MM.1S (cell line): ENCODE measurements at regions not wholly inside any gene's neighbourhood (a gene's known extent, or its start where the extent isn't known, plus 50 kb on each side); places are given as distances from the start of the nearest gene placed in this dataset.

ENCODE experiments used
- DNase-seq: peaks from one replicate; pipeline ENCODE4 v3.0.0-alpha.2; 2015
- H2AFZ ChIP-seq: fragments of 300-600 bp; sonication (generic); 2 replicates; pipeline ENCODE4 v1.6.0; 2016; ENCODE audit warnings: antibody characterized with exemption, low read length
- H3F3A ChIP-seq: fragments of 300-600 bp; sonication (generic); 2 replicates; pipeline ENCODE4 v1.6.1; 2016; ENCODE audit warnings: mild to moderate bottlenecking, antibody characterized with exemption, low read length, moderate library complexity, mixed read lengths; ENCODE audit not compliant: insufficient read depth
- H3K27ac ChIP-seq: fragments of 300-600 bp; sonication (generic); 2 replicates; pipeline ENCODE4 v1.5.1; 2016; ENCODE audit warnings: mild to moderate bottlenecking, low read length
- H3K27me3 ChIP-seq: fragments of 300-600 bp; sonication (generic); replicated peaks from 2 replicates; pipeline ENCODE4 v1.6.0; 2016; ENCODE audit warnings: low read length; ENCODE audit not compliant: insufficient read depth
- H3K36me3 ChIP-seq: fragments of 300-600 bp; sonication (generic); replicated peaks from 2 replicates; pipeline ENCODE4 v1.6.1; 2016; ENCODE audit warnings: mild to moderate bottlenecking, low read length, mixed read lengths; ENCODE audit not compliant: insufficient read depth
- H3K4me1 ChIP-seq: fragments of 300-600 bp; sonication (generic); 2 replicates; pipeline ENCODE4 v1.6.1; 2016; ENCODE audit warnings: low read length, mixed read lengths
- H3K4me2 ChIP-seq: fragments of 300-600 bp; sonication (generic); 2 replicates; pipeline ENCODE4 v1.6.0; 2016; ENCODE audit warnings: low read depth, low read length
- H3K4me3 ChIP-seq: fragments of 300-600 bp; sonication (generic); 2 replicates; pipeline ENCODE4 v1.5.1; 2016; ENCODE audit warnings: low read length, mixed read lengths
- H3K79me2 ChIP-seq: fragments of 300-600 bp; sonication (generic); 2 replicates; pipeline ENCODE4 v1.6.1; 2016; ENCODE audit warnings: mixed run types, low read length, mixed read lengths
- H3K9ac ChIP-seq: fragments of 300-600 bp; sonication (generic); 2 replicates; pipeline ENCODE4 v1.6.1; 2016; ENCODE audit warnings: low read length, mixed read lengths
- H3K9me2 ChIP-seq: fragments of 300-600 bp; sonication (generic); replicated peaks from 2 replicates; pipeline ENCODE4 v1.6.1; 2016; ENCODE audit warnings: mild to moderate bottlenecking, low read length, mixed read lengths; ENCODE audit not compliant: insufficient read depth
- H3K9me3 ChIP-seq: fragments of 300-600 bp; sonication (generic); replicated peaks from 2 replicates; pipeline ENCODE4 v1.6.1; 2016; ENCODE audit warnings: mild to moderate bottlenecking, low read length, mixed read lengths; ENCODE audit not compliant: insufficient read depth
- H4K20me1 ChIP-seq: fragments of 300-600 bp; sonication (generic); 2 replicates; pipeline ENCODE4 v1.6.1; 2016; ENCODE audit warnings: mild to moderate bottlenecking, low read length, moderate library complexity, mixed read lengths; ENCODE audit not compliant: insufficient read depth
- CTCF ChIP-seq: fragments of 300-600 bp; sonication (generic); IDR thresholded peaks from 2 replicates; pipeline ENCODE4 v1.5.1; 2016; ENCODE audit warnings: antibody characterized with exemption, low read length, mixed read lengths
- EZH2 ChIP-seq: fragments of 300-600 bp; sonication (generic); optimal IDR thresholded peaks from 2 replicates; pipeline ENCODE3; 2017; ENCODE audit warnings: low read depth, mild to moderate bottlenecking, antibody characterized with exemption, low read length, mixed read lengths
- EZH2phosphoT487 ChIP-seq: fragments of 300-600 bp; sonication (generic); IDR thresholded peaks from 2 replicates; pipeline ENCODE4 v1.6.1; 2018; ENCODE audit warnings: antibody characterized with exemption, low read length

- Histone ChIP-seq H4K20me1 (no peaks in the 10 kb centered on the region), H3K79me2 (no peaks in the 10 kb centered on the region), H3K9me3 (no peaks in the 10 kb centered on the region), H3K4me1 (no peaks in the 10 kb centered on the region), H2AFZ (no peak overlapping the region), H3K27ac (no peak overlapping the region), H3K9ac (no peak overlapping the region), H3F3A (no peaks in the 10 kb centered on the region), H3K4me3 (no peak overlapping the region), H3K27me3 (no peaks in the 10 kb centered on the region), H3K9me2 (no peaks in the 10 kb centered on the region), H3K4me2 (no peak overlapping the region), H3K36me3 (no peaks in the 10 kb centered on the region)
- TF ChIP-seq EZH2 (no peak), CTCF (no peak), EZH2phosphoT487 (no peak)
- DNase-seq: no peak
These were observed 444.9 kb downstream of the PCDH20 start for GRCh38 chr13:60970736-60971135.

GRCh38 chr13:60969656-60970055 is 446.0 kb downstream of the PCDH20 start:
- Histone ChIP-seq H3K9me3 (no peaks in the 10 kb centered on the region), H3K4me2 (no peak overlapping the region), H3K36me3 (no peaks in the 10 kb centered on the region), H3K27ac (no peak overlapping the region), H3K27me3 (no peaks in the 10 kb centered on the region), H3F3A (no peaks in the 10 kb centered on the region), H3K4me1 (no peaks in the 10 kb centered on the region), H2AFZ (no peak overlapping the region), H3K9me2 (no peaks in the 10 kb centered on the region), H4K20me1 (no peaks in the 10 kb centered on the region), H3K9ac (no peak overlapping the region), H3K4me3 (no peak overlapping the region), H3K79me2 (no peaks in the 10 kb centered on the region)
- no peak for DNase-seq
- TF ChIP-seq EZH2 (no peak), CTCF (no peak), EZH2phosphoT487 (no peak)

- no peak overlapping the region for H3K9ac ChIP-seq
- no peak overlapping the region for H2AFZ ChIP-seq
- no peak for TF ChIP-seq EZH2
- no peak for TF ChIP-seq EZH2phosphoT487
- no peak for TF ChIP-seq CTCF
- no peaks in the 10 kb centered on the region for H3K79me2 ChIP-seq
- no peaks in the 10 kb centered on the region for H4K20me1 ChIP-seq
- no peak overlapping the region for H3K4me3 ChIP-seq
- H3K4me2 ChIP-seq: no peak overlapping the region
- no peak for DNase-seq
- no peaks in the 10 kb centered on the region for H3K9me2 ChIP-seq
- no peaks in the 10 kb centered on the region for H3K27me3 ChIP-seq
- H3K9me3 ChIP-seq: no peaks in the 10 kb centered on the region
- no peaks in the 10 kb centered on the region for H3K36me3 ChIP-seq
- H3K4me1 ChIP-seq: no peaks in the 10 kb centered on the region
- H3F3A ChIP-seq: no peaks in the 10 kb centered on the region
- H3K27ac ChIP-seq: no peak overlapping the region
These were observed 456.2 kb downstream of the PCDH20 start for GRCh38 chr13:60959427-60959826.

- Histone ChIP-seq H4K20me1 (no peaks in the 10 kb centered on the region), H3K9me2 (no peaks in the 10 kb centered on the region), H3K27ac (no peak overlapping the region), H3K4me2 (no peak overlapping the region), H3K4me1 (no peaks in the 10 kb centered on the region), H2AFZ (no peak overlapping the region), H3K9me3 (no peaks in the 10 kb centered on the region), H3K36me3 (no peaks in the 10 kb centered on the region), H3K9ac (no peak overlapping the region), H3F3A (no peaks in the 10 kb centered on the region), H3K79me2 (no peaks in the 10 kb centered on the region), H3K4me3 (no peak overlapping the region), H3K27me3 (no peaks in the 10 kb centered on the region)
- no peak for DNase-seq
- TF ChIP-seq CTCF (no peak), EZH2phosphoT487 (no peak), EZH2 (no peak)
These were observed 457.8 kb downstream of the PCDH20 start for GRCh38 chr13:60957816-60958215.
